ENCODE measurements at regions not wholly inside any gene's neighbourhood (a gene's known extent, or its start where the extent isn't known, plus 50 kb on each side); places are given as distances from the start of the nearest gene placed in this dataset.

- Histone ChIP-seq H3K9me3 (no peaks in the 10 kb centered on the region), H3K4me2 (no peak overlapping the region), H3K4me3 (ENCODE audit: low read depth in 2 of 2, low read length in 1 of 2) (no peak overlapping the region), H3K27ac (ENCODE audit: low read depth in 2 of 2, low read length in 1 of 2) (no peak overlapping the region), H3K36me3 (replicated peaks in 1 of 2; ENCODE audit: control insufficient read depth in 1 of 2, insufficient read depth in 2 of 2, low read length in 1 of 2) (no peaks in the 10 kb centered on the region), H2AFZ (ENCODE audit: low read depth) (no peak overlapping the region), H4K20me1 (ENCODE audit: insufficient read depth) (no peaks in the 10 kb centered on the region), H3K9me2 (no peaks in the 10 kb centered on the region), H3K9ac (no peak overlapping the region), H3K4me1 (ENCODE audit: control insufficient read depth in 1 of 2, insufficient read depth in 2 of 2, low read depth in 1 of 2, low read length in 1 of 2) (no peaks in the 10 kb centered on the region), H3F3A (replicated peaks; ENCODE audit: insufficient read depth) (no peaks in the 10 kb centered on the region), H3K79me2 (ENCODE audit: insufficient read depth) (no peaks in the 10 kb centered on the region), H3K27me3 (ENCODE audit: insufficient read depth) (no peaks in the 10 kb centered on the region)
- POLR2A ChIA-PET: no interaction called here
- DNase-seq: no peak
- 16% methylated on average over 3 of the region's 3 CpGs for WGBS (ENCODE audit: low lambda C conversion rate)
- TF ChIP-seq EZH2phosphoT487 (IDR thresholded peaks at IDR 0.05; ENCODE audit: borderline replicate concordance, low read depth): no peak
- no peak for TF ChIP-seq YY1 (IDR thresholded peaks at IDR 0.05; ENCODE audit: low read depth)
- TF ChIP-seq, protein P1, sequence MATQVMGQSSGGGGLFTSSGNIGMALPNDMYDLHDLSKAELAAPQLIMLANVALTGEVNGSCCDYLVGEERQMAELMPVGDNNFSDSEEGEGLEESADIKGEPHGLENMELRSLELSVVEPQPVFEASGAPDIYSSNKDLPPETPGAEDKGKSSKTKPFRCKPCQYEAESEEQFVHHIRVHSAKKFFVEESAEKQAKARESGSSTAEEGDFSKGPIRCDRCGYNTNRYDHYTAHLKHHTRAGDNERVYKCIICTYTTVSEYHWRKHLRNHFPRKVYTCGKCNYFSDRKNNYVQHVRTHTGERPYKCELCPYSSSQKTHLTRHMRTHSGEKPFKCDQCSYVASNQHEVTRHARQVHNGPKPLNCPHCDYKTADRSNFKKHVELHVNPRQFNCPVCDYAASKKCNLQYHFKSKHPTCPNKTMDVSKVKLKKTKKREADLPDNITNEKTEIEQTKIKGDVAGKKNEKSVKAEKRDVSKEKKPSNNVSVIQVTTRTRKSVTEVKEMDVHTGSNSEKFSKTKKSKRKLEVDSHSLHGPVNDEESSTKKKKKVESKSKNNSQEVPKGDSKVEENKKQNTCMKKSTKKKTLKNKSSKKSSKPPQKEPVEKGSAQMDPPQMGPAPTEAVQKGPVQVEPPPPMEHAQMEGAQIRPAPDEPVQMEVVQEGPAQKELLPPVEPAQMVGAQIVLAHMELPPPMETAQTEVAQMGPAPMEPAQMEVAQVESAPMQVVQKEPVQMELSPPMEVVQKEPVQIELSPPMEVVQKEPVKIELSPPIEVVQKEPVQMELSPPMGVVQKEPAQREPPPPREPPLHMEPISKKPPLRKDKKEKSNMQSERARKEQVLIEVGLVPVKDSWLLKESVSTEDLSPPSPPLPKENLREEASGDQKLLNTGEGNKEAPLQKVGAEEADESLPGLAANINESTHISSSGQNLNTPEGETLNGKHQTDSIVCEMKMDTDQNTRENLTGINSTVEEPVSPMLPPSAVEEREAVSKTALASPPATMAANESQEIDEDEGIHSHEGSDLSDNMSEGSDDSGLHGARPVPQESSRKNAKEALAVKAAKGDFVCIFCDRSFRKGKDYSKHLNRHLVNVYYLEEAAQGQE (IDR thresholded peaks at IDR 0.05; ENCODE audit: low read depth, low read length): no peak
- no peak for TF ChIP-seq JUND (IDR thresholded peaks at IDR 0.05)
- no peak for TF ChIP-seq RFX5 (IDR thresholded peaks at IDR 0.05; ENCODE audit: low read length)
- TF ChIP-seq, protein P2, sequence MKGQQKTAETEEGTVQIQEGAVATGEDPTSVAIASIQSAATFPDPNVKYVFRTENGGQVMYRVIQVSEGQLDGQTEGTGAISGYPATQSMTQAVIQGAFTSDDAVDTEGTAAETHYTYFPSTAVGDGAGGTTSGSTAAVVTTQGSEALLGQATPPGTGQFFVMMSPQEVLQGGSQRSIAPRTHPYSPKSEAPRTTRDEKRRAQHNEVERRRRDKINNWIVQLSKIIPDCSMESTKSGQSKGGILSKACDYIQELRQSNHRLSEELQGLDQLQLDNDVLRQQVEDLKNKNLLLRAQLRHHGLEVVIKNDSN (IDR thresholded peaks at IDR 0.05; ENCODE audit: borderline replicate concordance, low read depth): no peak
- no peak for TF ChIP-seq CHD2 (IDR thresholded peaks at IDR 0.05; ENCODE audit: low read length, partially characterized antibody)
- TF ChIP-seq GABPA (IDR thresholded peaks at IDR 0.05; ENCODE audit: low read depth): no peak
- TF ChIP-seq MAX (IDR thresholded peaks at IDR 0.05; ENCODE audit: low read depth): no peak
- no peak for TF ChIP-seq NRF1 (IDR thresholded peaks at IDR 0.05; ENCODE audit: low read depth, low read length)
- TF ChIP-seq, protein P3, sequence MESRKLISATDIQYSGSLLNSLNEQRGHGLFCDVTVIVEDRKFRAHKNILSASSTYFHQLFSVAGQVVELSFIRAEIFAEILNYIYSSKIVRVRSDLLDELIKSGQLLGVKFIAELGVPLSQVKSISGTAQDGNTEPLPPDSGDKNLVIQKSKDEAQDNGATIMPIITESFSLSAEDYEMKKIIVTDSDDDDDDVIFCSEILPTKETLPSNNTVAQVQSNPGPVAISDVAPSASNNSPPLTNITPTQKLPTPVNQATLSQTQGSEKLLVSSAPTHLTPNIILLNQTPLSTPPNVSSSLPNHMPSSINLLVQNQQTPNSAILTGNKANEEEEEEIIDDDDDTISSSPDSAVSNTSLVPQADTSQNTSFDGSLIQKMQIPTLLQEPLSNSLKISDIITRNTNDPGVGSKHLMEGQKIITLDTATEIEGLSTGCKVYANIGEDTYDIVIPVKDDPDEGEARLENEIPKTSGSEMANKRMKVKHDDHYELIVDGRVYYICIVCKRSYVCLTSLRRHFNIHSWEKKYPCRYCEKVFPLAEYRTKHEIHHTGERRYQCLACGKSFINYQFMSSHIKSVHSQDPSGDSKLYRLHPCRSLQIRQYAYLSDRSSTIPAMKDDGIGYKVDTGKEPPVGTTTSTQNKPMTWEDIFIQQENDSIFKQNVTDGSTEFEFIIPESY (IDR thresholded peaks at IDR 0.05; ENCODE audit: borderline replicate concordance, low read depth): no peak
- no peak for TF ChIP-seq MEF2A (IDR thresholded peaks at IDR 0.05; ENCODE audit: borderline replicate concordance, low read depth)
- no peak for TF ChIP-seq SIN3A (IDR thresholded peaks at IDR 0.05; ENCODE audit: borderline replicate concordance, low read depth, low read length)
- no peak for TF ChIP-seq RAD21 (IDR thresholded peaks at IDR 0.05; ENCODE audit: low read length)
- no peak for TF ChIP-seq TAF1 (IDR thresholded peaks at IDR 0.05; ENCODE audit: borderline replicate concordance, low read depth, low read length)
- CTCF ChIA-PET: interaction anchor here (0.9 kb wide), 1 partner anchor 9 kb away, joined by 4 read pairs; no protein-coding TSS in a partner anchor
These were observed 217.3 kb downstream of the ZIC4 start for GRCh38 chr3:147189016-147189415.

Data from SK-N-SH (cell line).